Esophagus muscularis mucosa (tissue), 4 donors: ENCODE measurements at regions not wholly inside any gene's neighbourhood (a gene's known extent, or its start where the extent isn't known, plus 50 kb on each side); places are given as distances from the start of the nearest gene placed in this dataset.

Experiments
- EP300 ChIP-seq: sonication (generic); formaldehyde crosslinking; IDR thresholded peaks from one replicate; pipeline ENCODE4 v1.6.1; 2017; ENCODE audit warnings: antibody characterized with exemption
- POLR2A ChIP-seq: fragments of 450-650 bp; IDR thresholded peaks from one replicate; pipeline ENCODE4 v1.6.1; 2017; ENCODE audit warnings: antibody characterized with exemption, moderate library complexity, mild to moderate bottlenecking, low read depth
- POLR2AphosphoS5 ChIP-seq, 2 donors: sonication (generic); formaldehyde crosslinking; IDR thresholded peaks; one replicate each; pipeline ENCODE4 v1.6.1; 2017; ENCODE audit warnings: antibody characterized with exemption in 2 of 2
- TF ChIP-seq, protein P1 (sequence below), 3 experiments: fragments of 200-600 bp in 2 of 3; fragments of 450-650 bp in 1 of 3; sonication (generic) in 2 of 3; IDR thresholded peaks; one replicate each; pipeline ENCODE4 v1.5.1; 2017 to 2019; ENCODE audit warnings: antibody characterized with exemption in 3 of 3, mild to moderate bottlenecking in 2 of 3, moderate library complexity in 1 of 3

DNA sequence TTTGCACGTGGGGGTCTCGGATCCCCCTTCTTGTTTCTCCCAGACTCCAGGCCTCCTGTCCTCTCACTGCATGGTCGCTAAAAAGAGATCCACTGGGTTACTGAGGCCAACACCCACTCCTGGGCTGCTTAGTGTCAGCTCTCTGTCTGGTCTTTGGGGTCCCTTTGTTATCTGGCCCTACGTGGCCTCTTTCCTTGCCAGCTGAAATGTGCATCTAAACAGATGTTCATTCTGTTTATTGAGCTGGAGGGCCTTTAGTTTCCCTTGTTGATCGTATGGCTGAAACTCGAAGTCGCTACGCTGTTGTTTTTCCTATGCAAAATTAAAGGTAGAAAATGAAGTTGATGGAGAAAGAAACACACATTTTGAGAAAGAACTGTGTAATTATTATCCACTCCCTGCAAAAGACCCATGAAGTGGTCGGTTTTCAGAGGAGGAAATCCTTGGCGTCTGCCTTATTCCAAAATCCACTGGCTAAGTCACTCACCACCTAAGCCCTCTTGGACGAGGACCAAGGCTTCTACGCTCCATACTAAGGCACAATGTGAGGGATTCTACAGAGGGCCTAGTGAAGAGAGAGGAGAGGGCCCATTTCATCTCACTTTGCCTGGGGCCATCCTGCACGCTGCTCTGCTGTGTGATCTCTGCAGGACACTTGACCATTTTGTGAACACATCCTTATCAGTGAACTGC, 105.3 kb downstream of the GLI2 start:
- no peak for TF ChIP-seq POLR2AphosphoS5 (IDR thresholded peaks at IDR 0.05)
- TF ChIP-seq, protein P1, sequence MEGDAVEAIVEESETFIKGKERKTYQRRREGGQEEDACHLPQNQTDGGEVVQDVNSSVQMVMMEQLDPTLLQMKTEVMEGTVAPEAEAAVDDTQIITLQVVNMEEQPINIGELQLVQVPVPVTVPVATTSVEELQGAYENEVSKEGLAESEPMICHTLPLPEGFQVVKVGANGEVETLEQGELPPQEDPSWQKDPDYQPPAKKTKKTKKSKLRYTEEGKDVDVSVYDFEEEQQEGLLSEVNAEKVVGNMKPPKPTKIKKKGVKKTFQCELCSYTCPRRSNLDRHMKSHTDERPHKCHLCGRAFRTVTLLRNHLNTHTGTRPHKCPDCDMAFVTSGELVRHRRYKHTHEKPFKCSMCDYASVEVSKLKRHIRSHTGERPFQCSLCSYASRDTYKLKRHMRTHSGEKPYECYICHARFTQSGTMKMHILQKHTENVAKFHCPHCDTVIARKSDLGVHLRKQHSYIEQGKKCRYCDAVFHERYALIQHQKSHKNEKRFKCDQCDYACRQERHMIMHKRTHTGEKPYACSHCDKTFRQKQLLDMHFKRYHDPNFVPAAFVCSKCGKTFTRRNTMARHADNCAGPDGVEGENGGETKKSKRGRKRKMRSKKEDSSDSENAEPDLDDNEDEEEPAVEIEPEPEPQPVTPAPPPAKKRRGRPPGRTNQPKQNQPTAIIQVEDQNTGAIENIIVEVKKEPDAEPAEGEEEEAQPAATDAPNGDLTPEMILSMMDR (IDR thresholded peaks at IDR 0.05), result no peak
- TF ChIP-seq POLR2A, result no peak
- TF ChIP-seq EP300, result no peak
